HL-60 (cell line): ENCODE measurements at regions not wholly inside any gene's neighbourhood (a gene's known extent, or its start where the extent isn't known, plus 50 kb on each side); places are given as distances from the start of the nearest gene placed in this dataset.
"Not testable (repeated sequence)": the region's sequence is repeated elsewhere in the genome, so short reads cannot be mapped to it uniquely, and the experiment has no call there.

Experiments used
- DNase-seq, 2 experiments: peaks; one replicate each; pipeline ENCODE4 v3.0.0-alpha.2; 2010 to 2020; ENCODE audit warnings: low read depth in 1 of 2, low spot score in 1 of 2
- H3K27ac ChIP-seq: fragments of 250-450 bp; sonication (Bioruptor Pico); replicated peaks from 2 replicates; pipeline ENCODE4 v1.5.1; 2020; ENCODE audit warnings: mild to moderate bottlenecking, moderate library complexity
- H3K27me3 ChIP-seq: fragments of 250-450 bp; sonication (Bioruptor Pico); 2 replicates; pipeline ENCODE4 v1.5.1; 2021; ENCODE audit warnings: mild to moderate bottlenecking, moderate library complexity; ENCODE audit not compliant: insufficient read depth, poor library complexity, severe bottlenecking
- H3K4me3 ChIP-seq: replicated peaks from 2 replicates; pipeline ENCODE4 v1.5.1; 2011; ENCODE audit warnings: mild to moderate bottlenecking, control low read depth, low read length; ENCODE audit not compliant: insufficient read depth
- CTCF ChIP-seq: IDR thresholded peaks from one replicate; pipeline ENCODE4 v1.5.1; 2011; ENCODE audit warnings: low read length, control low read depth, inconsistent platforms; ENCODE audit not compliant: insufficient read depth
- GABPA ChIP-seq: IDR thresholded peaks from 2 replicates; pipeline ENCODE4 v1.6.1; 2012; ENCODE audit warnings: low read depth
- POLR2AphosphoS5 ChIP-seq: IDR thresholded peaks from 2 replicates; pipeline ENCODE4 v1.6.1; 2012; ENCODE audit warnings: low read depth
- REST ChIP-seq: IDR thresholded peaks from 2 replicates; pipeline ENCODE4 v1.6.1; 2012; ENCODE audit warnings: low read depth; ENCODE audit not compliant: insufficient replicate concordance
- SPI1 ChIP-seq: IDR thresholded peaks from 2 replicates; pipeline ENCODE4 v1.6.1; 2012; ENCODE audit warnings: low read depth, mild to moderate bottlenecking, borderline replicate concordance

GRCh38 chr15:96484830-96485229, 154.3 kb downstream of the NR2F2 start:
- Histone ChIP-seq H3K27ac (no peak overlapping the region), H3K4me3 (no peak overlapping the region), H3K27me3 (no peaks in the 10 kb centered on the region)
- DNase-seq, result no peak
- TF ChIP-seq SPI1 (peak; percentile 6; the same call in 1 of the 2 replicates), POLR2AphosphoS5 (peak; percentile 60), CTCF (no peak)

GRCh38 chr15:96487245-96487644, 156.7 kb downstream of the NR2F2 start:
- TF ChIP-seq POLR2AphosphoS5 (no peak), GABPA (no peak), CTCF (no peak), SPI1 (no peak), REST (no peak)

GRCh38 chr15:96491066-96491699, 160.7 kb downstream of the NR2F2 start:
- not testable (repeated sequence) for H3K27ac ChIP-seq, H3K27me3 ChIP-seq, DNase-seq, H3K4me3 ChIP-seq

More at GRCh38 chr15:96487245-96487644, 156.7 kb downstream of the NR2F2 start:
- DNase-seq, result no peak
- no peaks in the 10 kb centered on the region for H3K27me3 ChIP-seq
- no peak overlapping the region for H3K27ac ChIP-seq
- H3K4me3 ChIP-seq, result no peak overlapping the region

DNA sequence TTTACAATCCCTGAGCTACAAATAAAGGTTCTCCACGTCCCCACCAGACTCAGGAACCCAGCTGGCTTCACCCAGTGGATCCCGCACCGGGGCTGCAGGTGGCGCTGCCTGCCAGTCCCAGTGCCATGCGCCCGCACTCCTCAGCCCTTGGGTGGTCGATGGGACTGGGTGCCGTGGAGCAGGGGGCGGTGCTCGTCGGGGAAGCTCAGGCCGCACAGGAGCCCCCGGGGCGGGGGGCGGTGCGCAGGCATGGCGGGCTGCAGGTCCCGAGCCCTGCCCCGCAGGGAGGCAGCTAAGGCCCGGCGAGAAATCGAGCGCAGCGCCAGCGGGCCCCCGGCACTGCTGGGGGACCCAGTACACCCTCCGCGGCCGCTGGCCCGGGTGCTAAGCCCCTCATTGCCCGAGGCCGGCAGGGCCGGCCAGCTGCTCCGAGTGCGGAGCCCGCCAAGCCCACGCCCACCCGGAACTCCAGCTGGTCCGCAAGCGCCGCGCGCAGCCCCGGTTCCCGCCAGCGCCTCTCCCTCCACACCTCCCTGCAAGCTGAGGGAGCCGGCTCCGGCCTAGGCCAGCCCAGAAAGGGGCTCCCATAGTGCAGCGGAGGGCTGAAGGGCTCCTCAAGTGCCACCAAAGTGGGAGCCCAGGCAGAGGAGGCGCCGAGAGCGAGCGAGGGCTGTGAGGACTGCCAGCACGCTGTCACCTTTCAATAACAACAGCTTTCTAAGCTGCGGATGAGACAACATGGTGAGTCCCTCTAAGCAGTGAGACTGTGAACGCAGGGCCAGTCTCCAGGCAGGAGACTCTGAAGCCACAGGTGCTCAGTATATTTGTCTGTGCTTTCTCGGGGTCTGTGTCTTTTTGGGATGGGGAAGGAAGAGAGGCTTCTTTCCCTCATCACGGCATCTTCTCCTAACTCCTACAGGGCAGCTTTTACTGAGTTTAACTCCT, 161.5 kb downstream of the NR2F2 start:
- peak overlapping the region; percentile 97 for H3K27ac ChIP-seq
- DNase-seq, H3K27me3 ChIP-seq, H3K4me3 ChIP-seq: not testable (repeated sequence)

GRCh38 chr15:96494505-96494904, 164.0 kb downstream of the NR2F2 start:
- TF ChIP-seq POLR2AphosphoS5 (peak; percentile 97), REST (no peak), CTCF (no peak), GABPA (peak; percentile 55; the same call in 1 of the 2 replicates)
- peak; percentile 79 to 97 for DNase-seq
- no peak overlapping the region for H3K4me3 ChIP-seq
- peak overlapping the region; percentile 97 for H3K27ac ChIP-seq
- H3K27me3 ChIP-seq, result no peaks in the 10 kb centered on the region
